Gastrocnemius medialis (tissue), 4 donors: ENCODE measurements at regions not wholly inside any gene's neighbourhood (a gene's known extent, or its start where the extent isn't known, plus 50 kb on each side); places are given as distances from the start of the nearest gene placed in this dataset.

ENCODE experiments used
- POLR2A ChIP-seq, 2 donors: fragments of 450-650 bp; IDR thresholded peaks; one replicate each; pipeline ENCODE4 v1.6.1; 2017; ENCODE audit warnings: antibody characterized with exemption in 2 of 2, mild to moderate bottlenecking in 2 of 2, moderate library complexity in 2 of 2
- TF ChIP-seq, protein P1 (sequence below), 5 experiments: fragments of 450-650 bp in 3 of 5; fragments of 200-600 bp in 2 of 5; sonication (generic) in 2 of 5; IDR thresholded peaks in 4 of 5; conservative IDR thresholded peaks in 1 of 5; 1 replicate in 4 of 5; 2 replicates in 1 of 5; pipeline ENCODE4 v1.5.1; 2016 to 2019; ENCODE audit warnings: antibody characterized with exemption in 5 of 5, mild to moderate bottlenecking in 3 of 5, moderate library complexity in 3 of 5

- TF ChIP-seq, protein P1, sequence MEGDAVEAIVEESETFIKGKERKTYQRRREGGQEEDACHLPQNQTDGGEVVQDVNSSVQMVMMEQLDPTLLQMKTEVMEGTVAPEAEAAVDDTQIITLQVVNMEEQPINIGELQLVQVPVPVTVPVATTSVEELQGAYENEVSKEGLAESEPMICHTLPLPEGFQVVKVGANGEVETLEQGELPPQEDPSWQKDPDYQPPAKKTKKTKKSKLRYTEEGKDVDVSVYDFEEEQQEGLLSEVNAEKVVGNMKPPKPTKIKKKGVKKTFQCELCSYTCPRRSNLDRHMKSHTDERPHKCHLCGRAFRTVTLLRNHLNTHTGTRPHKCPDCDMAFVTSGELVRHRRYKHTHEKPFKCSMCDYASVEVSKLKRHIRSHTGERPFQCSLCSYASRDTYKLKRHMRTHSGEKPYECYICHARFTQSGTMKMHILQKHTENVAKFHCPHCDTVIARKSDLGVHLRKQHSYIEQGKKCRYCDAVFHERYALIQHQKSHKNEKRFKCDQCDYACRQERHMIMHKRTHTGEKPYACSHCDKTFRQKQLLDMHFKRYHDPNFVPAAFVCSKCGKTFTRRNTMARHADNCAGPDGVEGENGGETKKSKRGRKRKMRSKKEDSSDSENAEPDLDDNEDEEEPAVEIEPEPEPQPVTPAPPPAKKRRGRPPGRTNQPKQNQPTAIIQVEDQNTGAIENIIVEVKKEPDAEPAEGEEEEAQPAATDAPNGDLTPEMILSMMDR (IDR thresholded peaks at IDR 0.05 in 4 of 5, conservative IDR thresholded peaks at IDR 0.05 in 1 of 5): no peak
- no peak for TF ChIP-seq POLR2A (IDR thresholded peaks at IDR 0.05)
These were observed 248.6 kb downstream of the NDUFA10 start for GRCh38 chr2:239776436-239777005.
